ENCODE measurements at regions not wholly inside any gene's neighbourhood (a gene's known extent, or its start where the extent isn't known, plus 50 kb on each side); places are given as distances from the start of the nearest gene placed in this dataset.

GRCh38 chr1:94310570-94311270, 73.3 kb upstream of the ARHGAP29 start:
- H3K4me1 Mint-ChIP-seq (ENCODE audit: low read depth, unreplicated experiment): no peaks in the 10 kb centered on the region
- TF ChIP-seq, protein P1, sequence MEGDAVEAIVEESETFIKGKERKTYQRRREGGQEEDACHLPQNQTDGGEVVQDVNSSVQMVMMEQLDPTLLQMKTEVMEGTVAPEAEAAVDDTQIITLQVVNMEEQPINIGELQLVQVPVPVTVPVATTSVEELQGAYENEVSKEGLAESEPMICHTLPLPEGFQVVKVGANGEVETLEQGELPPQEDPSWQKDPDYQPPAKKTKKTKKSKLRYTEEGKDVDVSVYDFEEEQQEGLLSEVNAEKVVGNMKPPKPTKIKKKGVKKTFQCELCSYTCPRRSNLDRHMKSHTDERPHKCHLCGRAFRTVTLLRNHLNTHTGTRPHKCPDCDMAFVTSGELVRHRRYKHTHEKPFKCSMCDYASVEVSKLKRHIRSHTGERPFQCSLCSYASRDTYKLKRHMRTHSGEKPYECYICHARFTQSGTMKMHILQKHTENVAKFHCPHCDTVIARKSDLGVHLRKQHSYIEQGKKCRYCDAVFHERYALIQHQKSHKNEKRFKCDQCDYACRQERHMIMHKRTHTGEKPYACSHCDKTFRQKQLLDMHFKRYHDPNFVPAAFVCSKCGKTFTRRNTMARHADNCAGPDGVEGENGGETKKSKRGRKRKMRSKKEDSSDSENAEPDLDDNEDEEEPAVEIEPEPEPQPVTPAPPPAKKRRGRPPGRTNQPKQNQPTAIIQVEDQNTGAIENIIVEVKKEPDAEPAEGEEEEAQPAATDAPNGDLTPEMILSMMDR (IDR thresholded peaks at IDR 0.05; ENCODE audit: partially characterized antibody, unreplicated experiment): no peak
- H3K36me3 Mint-ChIP-seq (ENCODE audit: unreplicated experiment): no peaks in the 10 kb centered on the region
- H3K4me3 Mint-ChIP-seq (ENCODE audit: unreplicated experiment): no peak overlapping the region
- H3K27me3 Mint-ChIP-seq (ENCODE audit: unreplicated experiment): no peaks in the 10 kb centered on the region
- DNase-seq: no peak
- H3K27ac Mint-ChIP-seq (ENCODE audit: unreplicated experiment): no peak overlapping the region
- no peaks in the 10 kb centered on the region for H3K9me3 Mint-ChIP-seq (ENCODE audit: unreplicated experiment)

DNA sequence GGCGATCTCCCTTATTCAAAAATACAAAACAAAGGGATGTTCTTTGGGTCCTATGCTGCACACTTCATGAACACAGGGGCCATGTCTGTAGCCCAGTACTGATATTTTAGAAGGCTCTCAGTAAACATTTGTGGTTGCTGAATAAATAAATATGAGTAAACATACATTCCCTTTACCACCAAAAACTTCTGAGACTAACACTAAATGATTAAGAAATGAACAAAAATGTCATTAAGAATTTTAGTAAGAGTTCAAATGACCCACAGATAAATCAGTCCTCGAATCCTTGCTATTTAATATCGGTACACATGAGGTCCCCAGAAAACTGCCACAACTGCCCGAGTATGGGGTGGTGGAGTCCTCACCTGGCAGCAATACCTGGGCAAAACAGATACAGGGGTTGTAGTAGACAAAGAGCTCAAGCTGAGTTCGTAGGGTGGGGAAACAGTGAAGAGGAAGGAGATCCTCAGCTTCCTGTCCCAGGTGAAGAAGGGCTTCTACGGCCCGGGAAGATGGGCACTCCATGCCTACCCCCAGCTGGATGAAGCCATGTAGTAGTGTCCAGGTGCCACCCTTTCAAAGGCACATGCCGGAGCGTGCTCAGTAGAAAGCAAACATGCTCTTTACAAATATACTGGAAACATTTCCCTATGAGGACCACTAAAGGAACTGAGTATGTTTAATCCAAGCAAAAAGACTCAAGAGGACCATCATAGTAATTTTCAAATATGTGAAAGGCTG, 72.6 kb upstream of the ARHGAP29 start:
- TF ChIP-seq, protein P1 (IDR thresholded peaks at IDR 0.05; ENCODE audit: partially characterized antibody, unreplicated experiment): no peak
- no peaks in the 10 kb centered on the region for H3K27me3 Mint-ChIP-seq (ENCODE audit: unreplicated experiment)
- H3K27ac Mint-ChIP-seq (ENCODE audit: unreplicated experiment): no peak overlapping the region
- H3K9me3 Mint-ChIP-seq (ENCODE audit: unreplicated experiment): no peaks in the 10 kb centered on the region
- no peak overlapping the region for H3K4me3 Mint-ChIP-seq (ENCODE audit: unreplicated experiment)
- H3K36me3 Mint-ChIP-seq (ENCODE audit: unreplicated experiment): no peaks in the 10 kb centered on the region
- no peak for DNase-seq
- no peaks in the 10 kb centered on the region for H3K4me1 Mint-ChIP-seq (ENCODE audit: low read depth, unreplicated experiment)

DNA sequence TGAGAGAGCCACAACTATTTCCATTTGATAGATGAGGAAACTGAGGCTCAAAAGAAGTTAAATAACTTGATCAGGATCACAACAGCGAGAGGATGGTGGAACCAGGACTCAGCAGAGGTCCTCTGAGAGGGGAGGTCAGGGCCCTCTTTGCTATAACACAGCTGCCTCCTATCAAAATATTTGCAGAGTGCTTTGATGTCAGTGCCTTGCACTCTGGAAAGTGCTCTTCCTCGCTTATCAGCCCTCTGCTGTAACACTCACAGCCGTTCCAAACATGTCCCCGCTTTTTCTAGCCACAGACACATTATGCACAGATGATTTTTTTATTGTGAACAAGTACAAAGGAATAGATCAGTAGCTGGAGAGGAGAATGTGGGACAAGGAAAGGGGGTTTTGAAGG, 71.8 kb upstream of the ARHGAP29 start:
- H3K27ac Mint-ChIP-seq (ENCODE audit: unreplicated experiment): no peak overlapping the region
- no peaks in the 10 kb centered on the region for H3K27me3 Mint-ChIP-seq (ENCODE audit: unreplicated experiment)
- DNase-seq: no peak
- no peaks in the 10 kb centered on the region for H3K9me3 Mint-ChIP-seq (ENCODE audit: unreplicated experiment)
- H3K4me1 Mint-ChIP-seq (ENCODE audit: low read depth, unreplicated experiment): no peaks in the 10 kb centered on the region
- no peak overlapping the region for H3K4me3 Mint-ChIP-seq (ENCODE audit: unreplicated experiment)
- no peaks in the 10 kb centered on the region for H3K36me3 Mint-ChIP-seq (ENCODE audit: unreplicated experiment)
- TF ChIP-seq, protein P1 (IDR thresholded peaks at IDR 0.05; ENCODE audit: partially characterized antibody, unreplicated experiment): no peak

GRCh38 chr1:94306521-94306920, 69.1 kb upstream of the ARHGAP29 start:
- Mint-ChIP-seq H3K4me1 (ENCODE audit: low read depth, unreplicated experiment) (no peaks in the 10 kb centered on the region), H3K27me3 (ENCODE audit: unreplicated experiment) (peaks cover 2% of the 10 kb centered on the region), H3K4me3 (ENCODE audit: unreplicated experiment) (no peak overlapping the region), H3K36me3 (ENCODE audit: unreplicated experiment) (no peaks in the 10 kb centered on the region), H3K27ac (ENCODE audit: unreplicated experiment) (no peak overlapping the region), H3K9me3 (ENCODE audit: unreplicated experiment) (no peaks in the 10 kb centered on the region)
- no peak for DNase-seq
- TF ChIP-seq, protein P1 (IDR thresholded peaks at IDR 0.05; ENCODE audit: partially characterized antibody, unreplicated experiment): no peak

DNA sequence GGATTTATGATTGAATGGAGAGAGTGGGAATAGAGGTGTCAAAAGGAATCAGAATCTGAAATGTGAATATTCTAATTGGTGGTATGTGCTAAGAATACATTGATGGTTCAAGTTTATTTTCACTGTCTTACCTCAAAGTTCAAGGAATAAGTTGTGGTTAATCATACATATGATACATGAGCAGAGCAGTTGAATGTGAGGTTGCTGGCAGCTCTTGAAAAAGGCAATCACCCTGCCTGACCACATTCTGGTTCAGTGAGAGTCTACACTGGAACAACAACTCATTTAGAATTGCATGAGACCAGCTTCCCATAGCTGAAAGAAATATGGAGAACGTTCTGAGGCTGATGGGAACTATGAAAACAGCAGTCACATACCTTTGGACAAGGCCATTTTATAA, 68.3 kb upstream of the ARHGAP29 start:
- H3K9me3 Mint-ChIP-seq (ENCODE audit: unreplicated experiment): no peaks in the 10 kb centered on the region
- DNase-seq: no peak
- TF ChIP-seq, protein P1 (IDR thresholded peaks at IDR 0.05; ENCODE audit: partially characterized antibody, unreplicated experiment): no peak
- no peaks in the 10 kb centered on the region for H3K36me3 Mint-ChIP-seq (ENCODE audit: unreplicated experiment)
- peaks cover 2% of the 10 kb centered on the region for H3K27me3 Mint-ChIP-seq (ENCODE audit: unreplicated experiment)
- no peak overlapping the region for H3K27ac Mint-ChIP-seq (ENCODE audit: unreplicated experiment)
- H3K4me1 Mint-ChIP-seq (ENCODE audit: low read depth, unreplicated experiment): no peaks in the 10 kb centered on the region
- H3K4me3 Mint-ChIP-seq (ENCODE audit: unreplicated experiment): no peak overlapping the region

Data from glutamatergic neuron (in vitro differentiated cells).